BJ (cell line): ENCODE measurements at regions not wholly inside any gene's neighbourhood (a gene's known extent, or its start where the extent isn't known, plus 50 kb on each side); places are given as distances from the start of the nearest gene placed in this dataset.
"Not testable (repeated sequence)": the region's sequence is repeated elsewhere in the genome, so short reads cannot be mapped to it uniquely, and the experiment has no call there.

Experiments used
- CTCF ChIA-PET: fragments of 350-600 bp; formaldehyde crosslinking; extraction: SDS; loops from one replicate; lab custom pipeline; 2021; ENCODE audit warnings: antibody characterized with exemption, inconsistent platforms; lab: Yijun Ruan, JAX
- POLR2A ChIA-PET: fragments of 300-600 bp; sonication (Branson Sonifier 250); formaldehyde crosslinking; extraction: SDS; loops from one replicate; lab custom pipeline; 2021; ENCODE audit warnings: antibody characterized with exemption; lab: Charles Lee
- DNase-seq: peaks from one replicate; pipeline ENCODE4 v3.0.0-alpha.2; 2011; ENCODE audit warnings: low read depth
- H3K27me3 ChIP-seq: 2 replicates; pipeline ENCODE4 v1.6.0; 2011; ENCODE audit warnings: low read length; ENCODE audit not compliant: control insufficient read depth, insufficient read depth
- H3K36me3 ChIP-seq: 2 replicates; pipeline ENCODE4 v1.5.1; 2011; ENCODE audit warnings: low read length; ENCODE audit not compliant: control insufficient read depth, insufficient read depth
- H3K4me3 ChIP-seq: 2 replicates; pipeline ENCODE4 v1.5.1; 2011; ENCODE audit warnings: low read depth, mild to moderate bottlenecking, control low read depth, low read length
- TF ChIP-seq, protein P1 (sequence below): IDR thresholded peaks from 2 replicates; pipeline ENCODE4 v1.5.1; 2011; ENCODE audit warnings: low read depth, mild to moderate bottlenecking, control low read depth, inconsistent platforms, low read length, moderate library complexity; ENCODE audit not compliant: insufficient read depth

DNA sequence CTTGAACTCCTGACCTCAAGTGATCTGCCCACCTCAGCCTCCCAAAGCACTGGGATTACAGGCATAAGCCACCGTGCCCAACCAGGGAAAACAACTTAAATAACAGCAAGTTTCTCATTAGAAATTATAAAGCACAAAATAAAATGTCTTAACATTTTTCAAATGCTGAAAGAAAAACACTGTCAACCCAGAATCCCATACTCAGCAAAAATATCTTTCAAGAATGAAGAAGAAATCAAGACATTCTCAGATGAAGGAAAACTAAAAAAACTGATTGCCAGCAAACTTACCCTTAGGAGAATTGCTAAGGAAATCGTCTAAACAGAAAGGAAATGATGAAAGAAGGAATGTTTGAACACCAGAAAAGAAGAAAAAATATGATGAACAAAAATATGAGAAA lies 191.1 kb upstream of the NR5A2 start:
- CTCF ChIA-PET: no interaction called here
- no peak overlapping the region for H3K4me3 ChIP-seq
- POLR2A ChIA-PET: no interaction called here
- H3K36me3 ChIP-seq: no peaks in the 10 kb centered on the region
- TF ChIP-seq, protein P1, sequence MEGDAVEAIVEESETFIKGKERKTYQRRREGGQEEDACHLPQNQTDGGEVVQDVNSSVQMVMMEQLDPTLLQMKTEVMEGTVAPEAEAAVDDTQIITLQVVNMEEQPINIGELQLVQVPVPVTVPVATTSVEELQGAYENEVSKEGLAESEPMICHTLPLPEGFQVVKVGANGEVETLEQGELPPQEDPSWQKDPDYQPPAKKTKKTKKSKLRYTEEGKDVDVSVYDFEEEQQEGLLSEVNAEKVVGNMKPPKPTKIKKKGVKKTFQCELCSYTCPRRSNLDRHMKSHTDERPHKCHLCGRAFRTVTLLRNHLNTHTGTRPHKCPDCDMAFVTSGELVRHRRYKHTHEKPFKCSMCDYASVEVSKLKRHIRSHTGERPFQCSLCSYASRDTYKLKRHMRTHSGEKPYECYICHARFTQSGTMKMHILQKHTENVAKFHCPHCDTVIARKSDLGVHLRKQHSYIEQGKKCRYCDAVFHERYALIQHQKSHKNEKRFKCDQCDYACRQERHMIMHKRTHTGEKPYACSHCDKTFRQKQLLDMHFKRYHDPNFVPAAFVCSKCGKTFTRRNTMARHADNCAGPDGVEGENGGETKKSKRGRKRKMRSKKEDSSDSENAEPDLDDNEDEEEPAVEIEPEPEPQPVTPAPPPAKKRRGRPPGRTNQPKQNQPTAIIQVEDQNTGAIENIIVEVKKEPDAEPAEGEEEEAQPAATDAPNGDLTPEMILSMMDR: no peak
- no peak for DNase-seq
- H3K27me3 ChIP-seq: no peaks in the 10 kb centered on the region; the same call in 1 of the 2 replicates

DNA sequence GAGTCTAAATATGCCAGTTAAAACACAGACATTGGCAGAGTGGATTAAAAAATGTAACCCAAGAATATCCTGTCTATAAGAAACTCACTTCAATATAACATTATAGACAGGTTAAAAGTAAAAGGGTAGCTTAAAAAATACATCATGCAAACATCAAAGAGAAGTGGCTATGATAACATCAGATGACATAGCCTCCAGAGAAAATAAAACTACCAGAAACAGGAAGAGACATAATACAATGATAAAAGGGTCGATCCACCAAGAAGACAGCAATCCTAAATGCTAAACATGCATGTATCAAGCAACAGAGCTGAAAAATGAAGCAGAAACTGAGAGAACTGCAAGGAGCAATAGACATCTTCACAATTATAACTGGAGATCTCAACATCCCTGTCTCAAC lies 190.2 kb upstream of the NR5A2 start:
- H3K36me3 ChIP-seq: no peaks in the 10 kb centered on the region
- no peak for DNase-seq
- ChIA-PET CTCF (no interaction called here), POLR2A (no interaction called here)
- H3K27me3 ChIP-seq: no peaks in the 10 kb centered on the region; the same call in 1 of the 2 replicates
- TF ChIP-seq, protein P1: no peak
- no peak overlapping the region for H3K4me3 ChIP-seq

DNA sequence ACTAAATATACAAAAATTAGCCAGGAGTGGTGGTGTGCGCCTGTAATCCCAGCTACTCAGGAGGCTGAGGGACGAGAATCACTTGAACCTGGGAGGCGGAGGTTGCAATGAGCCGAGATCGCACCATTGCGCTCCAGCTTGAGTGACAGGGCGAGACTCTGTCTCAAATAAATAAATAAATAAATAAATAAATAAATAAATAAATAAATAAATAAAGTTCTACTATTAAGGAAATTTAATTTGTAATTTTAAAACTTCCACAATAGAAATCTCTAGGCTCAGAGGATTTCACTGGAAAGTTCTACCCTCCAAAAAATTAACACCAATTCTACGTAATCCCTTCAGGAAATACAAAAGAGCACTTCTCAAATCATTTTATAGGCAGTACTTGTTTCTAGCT lies 187.9 kb upstream of the NR5A2 start:
- DNase-seq, H3K4me3 ChIP-seq, POLR2A ChIA-PET, H3K36me3 ChIP-seq, H3K27me3 ChIP-seq, CTCF ChIA-PET: not testable (repeated sequence)

DNA sequence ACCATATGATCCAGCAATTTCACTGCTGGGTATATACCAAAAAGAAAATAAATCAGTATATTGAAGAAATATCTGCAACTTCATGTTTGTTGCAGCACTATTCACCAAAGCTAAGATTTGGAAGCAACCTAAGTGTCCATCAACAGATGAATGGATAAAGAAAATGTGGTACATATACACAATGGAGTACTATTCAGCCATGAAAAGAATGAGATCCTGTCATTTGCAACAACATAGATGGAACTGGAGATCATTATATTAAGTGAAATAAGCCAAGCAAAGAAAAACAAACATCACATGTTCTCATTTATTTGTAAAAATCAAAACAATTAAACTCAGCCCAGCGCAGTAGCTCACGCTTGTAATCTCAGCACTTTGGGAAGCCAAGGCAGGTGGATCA lies 184.4 kb upstream of the NR5A2 start:
- DNase-seq, CTCF ChIA-PET, H3K27me3 ChIP-seq, POLR2A ChIA-PET, H3K36me3 ChIP-seq, H3K4me3 ChIP-seq: not testable (repeated sequence)

DNA sequence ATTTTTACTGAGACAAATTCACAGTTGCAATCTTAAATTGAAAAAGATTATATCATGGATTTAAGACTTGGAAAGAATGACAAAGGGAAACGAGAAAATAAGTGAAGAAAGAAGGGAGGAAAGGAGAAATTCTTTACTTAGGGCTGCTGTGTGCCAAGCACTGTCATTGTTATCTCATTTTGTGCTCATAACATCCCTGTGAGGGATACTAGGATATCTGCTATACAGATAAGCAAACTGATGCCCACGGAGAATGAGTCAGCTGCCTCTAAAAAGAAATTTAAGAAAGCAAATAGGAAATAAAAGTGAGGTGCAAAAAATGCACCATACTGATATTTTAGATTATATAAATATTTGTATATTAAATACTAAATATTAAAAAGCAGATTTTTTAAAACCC lies 183.6 kb upstream of the NR5A2 start:
- no peak for DNase-seq
- Histone ChIP-seq H3K36me3 (no peaks in the 10 kb centered on the region), H3K27me3 (no peaks in the 10 kb centered on the region), H3K4me3 (no peak overlapping the region)
- ChIA-PET CTCF (no interaction called here), POLR2A (no interaction called here)
- TF ChIP-seq, protein P1: no peak

DNA sequence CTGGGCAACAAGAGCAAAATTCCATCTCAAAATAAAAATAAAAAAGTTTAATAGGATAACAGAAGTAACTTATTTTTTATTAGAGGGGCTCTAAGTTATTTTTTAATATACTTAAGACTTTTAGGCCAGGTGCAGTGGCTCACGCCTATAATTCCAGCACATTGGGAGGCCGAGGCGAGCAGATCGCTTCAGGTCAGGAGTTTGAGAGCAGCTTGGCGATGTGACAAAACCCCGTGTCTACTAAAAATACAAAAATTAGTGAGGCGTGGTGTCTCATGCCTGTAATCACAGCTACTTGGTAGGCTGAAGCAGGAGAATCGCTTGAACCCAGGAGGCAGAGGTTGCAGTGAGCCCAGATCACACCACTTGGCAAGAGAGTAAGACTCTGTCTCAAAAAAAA lies 180.5 kb upstream of the NR5A2 start:
- H3K36me3 ChIP-seq: no peaks in the 10 kb centered on the region
- H3K27me3 ChIP-seq: no peaks in the 10 kb centered on the region
- H3K4me3 ChIP-seq: no peak overlapping the region
- ChIA-PET CTCF (no interaction called here), POLR2A (no interaction called here)
- no peak for DNase-seq
- TF ChIP-seq, protein P1: no peak
